ENCODE measurements at regions not wholly inside any gene's neighbourhood (a gene's known extent, or its start where the extent isn't known, plus 50 kb on each side); places are given as distances from the start of the nearest gene placed in this dataset.

GRCh38 chr1:30381671-30382365 is 341.6 kb downstream of the MATN1 start (continued):
- TF ChIP-seq NKRF (conservative IDR thresholded peaks at IDR 0.05), result no peak
- TF ChIP-seq CUX1 (IDR thresholded peaks at IDR 0.05; ENCODE audit: insufficient replicate concordance, low read depth, low read length), result no peak
- no peak for TF ChIP-seq IKZF2 (IDR thresholded peaks at IDR 0.05)
- no peak for TF ChIP-seq POLR2A (IDR thresholded peaks at IDR 0.05; ENCODE audit: low read depth, low read length)
- no peak for TF ChIP-seq SREBF2 (IDR thresholded peaks at IDR 0.05; ENCODE audit: low read length)
